IPS DF 19.7 (cell line): ENCODE measurements at regions not wholly inside any gene's neighbourhood (a gene's known extent, or its start where the extent isn't known, plus 50 kb on each side); places are given as distances from the start of the nearest gene placed in this dataset.
"Not testable (repeated sequence)": the region's sequence is repeated elsewhere in the genome, so short reads cannot be mapped to it uniquely, and the experiment has no call there.

Experiments
- DNase-seq: peaks from one replicate; pipeline ENCODE4 v3.0.0-alpha.2; 2013; ENCODE audit warnings: low read depth, low spot score

DNA sequence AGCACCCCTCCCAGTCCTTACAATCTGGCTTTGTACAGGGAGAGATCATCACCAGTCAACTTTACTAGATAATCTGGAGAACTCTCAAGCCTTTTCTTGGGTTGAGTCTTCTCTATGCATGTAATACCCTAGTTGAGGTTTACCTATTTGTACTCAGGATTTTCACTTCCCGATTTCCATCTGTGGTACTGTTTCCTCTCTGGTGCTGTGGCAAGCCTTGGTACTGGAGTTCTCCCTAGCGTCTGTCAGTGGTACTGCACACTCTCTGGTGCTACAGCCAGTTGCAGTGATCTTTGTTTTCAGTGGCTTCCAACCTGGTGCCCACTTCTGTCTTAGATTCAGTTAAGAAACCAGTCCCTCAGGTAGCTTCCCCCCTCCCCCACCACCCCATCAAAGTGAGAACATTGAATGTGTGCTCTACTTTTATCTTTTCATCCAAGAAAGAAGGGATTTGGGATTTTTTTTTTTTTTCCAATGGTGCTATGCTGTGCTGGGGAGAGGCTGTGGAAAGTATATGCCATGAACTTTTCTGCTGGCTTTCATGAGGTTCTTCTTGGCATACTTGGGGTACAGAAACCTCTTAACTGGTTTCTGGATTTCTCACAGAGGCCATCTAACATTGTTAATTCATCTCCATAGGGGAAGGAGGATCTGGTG, 69.4 kb upstream of the EVL start:
- peak; percentile 69 for DNase-seq

DNA sequence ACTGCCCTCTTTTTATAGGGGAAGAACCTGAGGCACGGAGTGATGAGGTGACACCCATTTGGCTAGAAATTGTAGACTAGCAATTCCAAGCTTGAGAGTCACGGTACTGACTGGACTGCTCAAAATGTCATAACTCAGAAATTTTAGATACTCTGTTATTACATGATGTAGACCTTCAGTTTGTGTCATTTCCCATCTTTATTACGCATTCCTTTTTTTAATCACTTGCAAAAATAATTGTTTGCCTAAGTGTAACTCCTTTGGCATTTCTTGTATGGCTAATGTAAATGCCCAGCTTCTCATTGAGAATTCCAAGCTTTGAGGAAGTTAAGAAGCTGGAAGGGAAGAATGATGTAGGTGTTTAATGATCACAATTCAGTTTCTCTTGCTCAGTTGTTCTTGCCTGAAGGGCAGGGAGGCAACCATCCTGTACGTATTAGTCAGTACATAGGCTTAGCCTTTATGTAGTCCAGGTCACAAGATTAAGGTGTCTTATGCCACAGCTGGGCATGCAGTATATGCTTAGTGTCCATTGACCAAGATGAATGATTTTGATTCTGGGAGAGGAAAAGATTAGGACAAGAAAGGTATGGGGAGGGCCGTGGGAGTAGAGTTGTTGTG, 68.2 kb upstream of the EVL start:
- no peak for DNase-seq

DNA sequence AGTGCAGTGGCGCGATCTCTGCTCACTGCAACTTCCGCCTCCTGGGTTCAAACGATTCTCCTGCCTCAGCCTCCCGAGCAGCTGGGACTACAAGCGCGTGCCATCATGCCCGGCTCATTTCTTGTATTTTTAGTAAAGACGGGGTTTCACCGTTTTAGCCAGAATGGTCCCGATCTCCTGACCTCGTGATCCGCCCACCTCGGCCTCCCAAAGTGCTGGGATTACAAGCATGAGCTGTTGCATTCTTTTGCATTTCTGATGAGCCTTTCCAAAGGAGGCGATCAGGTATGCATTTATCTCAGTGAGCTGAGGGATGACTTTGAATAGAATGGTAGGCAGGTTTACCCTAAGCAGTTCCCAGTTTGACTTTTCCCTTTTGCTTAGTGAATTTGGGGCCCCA, 64.8 kb upstream of the EVL start:
- DNase-seq: not testable (repeated sequence)

GRCh38 chr14:100004392-100004791, 60.8 kb upstream of the EVL start:
- DNase-seq: no peak

GRCh38 chr14:100007254-100007653, 58.0 kb upstream of the EVL start:
- no peak for DNase-seq

GRCh38 chr14:100009802-100010201, 55.4 kb upstream of the EVL start:
- not testable (repeated sequence) for DNase-seq

- no peak for DNase-seq
Measured at GRCh38 chr14:100010679-100011078, 54.5 kb upstream of the EVL start.

DNA sequence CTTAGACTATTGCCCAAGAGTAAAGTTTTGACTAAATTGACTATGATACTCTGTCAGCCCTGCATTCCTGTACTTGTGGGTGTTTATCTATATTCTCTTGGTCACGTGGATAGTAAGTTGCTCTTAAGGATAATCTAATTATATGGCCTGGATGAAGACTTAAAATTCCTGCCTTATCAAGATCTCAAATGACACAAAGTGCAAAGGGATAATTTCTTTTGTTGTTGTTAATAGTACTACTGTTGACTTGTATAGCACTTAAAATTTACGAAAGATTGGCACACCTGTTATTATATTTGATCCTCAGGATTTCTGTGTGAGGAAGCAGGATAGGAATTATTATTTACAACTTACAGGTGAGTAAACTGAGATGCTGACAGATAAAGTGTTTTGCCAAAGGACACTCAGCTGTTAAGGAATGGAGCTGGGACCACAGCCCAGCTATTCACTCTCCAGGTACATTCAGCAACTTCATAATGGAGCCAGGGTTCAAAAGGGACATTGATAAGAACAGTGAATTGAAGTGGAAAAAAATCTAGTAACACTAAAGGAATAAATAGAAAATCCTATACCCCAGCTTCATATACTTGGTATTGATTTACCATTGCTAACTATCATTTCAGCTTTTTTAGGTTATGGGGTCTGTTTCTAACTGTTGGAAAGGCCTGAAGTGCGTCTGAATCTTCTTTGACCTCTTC, 53.4 kb upstream of the EVL start:
- DNase-seq: no peak

- DNase-seq: no peak
Measured at GRCh38 chr14:100012478-100013327, 52.5 kb upstream of the EVL start.

DNA sequence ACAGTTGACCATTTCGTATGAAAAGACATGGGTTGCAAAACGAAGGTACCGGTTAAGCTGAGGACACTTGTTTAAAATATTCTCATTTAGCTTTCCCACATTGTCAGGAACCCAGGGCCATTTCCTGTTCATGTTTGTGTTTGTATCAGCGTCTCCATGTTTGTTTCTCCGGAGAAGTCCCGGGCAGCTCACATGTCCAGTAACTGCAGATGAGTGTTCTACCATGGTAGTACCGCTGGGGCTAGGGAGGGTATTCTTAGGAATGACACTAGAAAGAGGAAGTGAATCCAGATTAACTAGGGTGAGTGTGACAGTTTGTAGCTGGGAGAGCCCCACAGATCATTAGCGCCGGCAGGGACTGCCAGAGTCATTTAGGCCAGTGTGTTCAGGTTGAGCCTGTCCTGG, 50.0 kb upstream of the EVL start:
- DNase-seq: no peak
